HepG2 (cell line): ENCODE measurements at regions not wholly inside any gene's neighbourhood (a gene's known extent, or its start where the extent isn't known, plus 50 kb on each side); places are given as distances from the start of the nearest gene placed in this dataset.

Experiments
- ATAC-seq: fragments of 200-7000 bp; cut with Tn5 transposase; 3 replicates; pipeline ENCODE4 v1.9.1; 2020; ENCODE audit warnings: mild to moderate bottlenecking, moderate library complexity
- BruUV-seq: library from RNA; stranded (reverse); fragments of 400-500 nt; replicated peaks from 2 replicates; lab custom pipeline; 2021; lab: Mats Ljungman, UMichigan
- CTCF ChIA-PET: fragments of 300-600 bp; formaldehyde crosslinking; extraction: SDS; loops from one replicate; lab custom pipeline; 2021; ENCODE audit warnings: low total read pairs, inconsistent platforms, low intra/inter-chr PET ratio; lab: Yijun Ruan, JAX
- POLR2A ChIA-PET: fragments of 350-600 bp; sonication (Branson Sonifier 250); formaldehyde crosslinking; loops from one replicate; lab custom pipeline; 2020; ENCODE audit warnings: antibody characterized with exemption, inconsistent platforms; lab: Yijun Ruan, JAX
- DNase-seq: peaks from one replicate; pipeline ENCODE4 v3.0.0-alpha.2; 2015; ENCODE audit warnings: low spot score
- FAIRE-seq: peaks from 3 replicates; lab custom pipeline; 2011; peaks lifted over from hg19 to GRCh38; lab: Jason Lieb, UNC
- H2AFZ ChIP-seq: one replicate; pipeline ENCODE4 v1.6.1; 2011; ENCODE audit warnings: low read length, inconsistent platforms
- H3K27ac ChIP-seq: fragments of 300-600 bp; 3 replicates; pipeline ENCODE4 v1.8.0; 2011; ENCODE audit warnings: mixed run types, mild to moderate bottlenecking, mixed read lengths, low read length, inconsistent platforms; ENCODE audit not compliant: insufficient read depth; ENCODE audit errors: extremely low read length
- H3K27me3 ChIP-seq, 2 experiments: fragments of 200-600 bp in 1 of 2; 2 replicates in 1 of 2; 3 replicates in 1 of 2; pipeline versions ENCODE4 v1.6.0 to v1.8.0; 2011; ENCODE audit warnings: low read length in 2 of 2, mild to moderate bottlenecking in 2 of 2, moderate library complexity in 2 of 2, inconsistent platforms in 1 of 2; ENCODE audit not compliant: insufficient read depth in 2 of 2, control insufficient read depth in 1 of 2
- H3K36me3 ChIP-seq, 2 experiments: fragments of 200-600 bp in 1 of 2; replicated peaks in 1 of 2; 2 replicates in 1 of 2; 3 replicates in 1 of 2; pipeline versions ENCODE4 v1.5.1 to v1.8.0; 2011; ENCODE audit warnings: low read length in 2 of 2, inconsistent platforms in 1 of 2; ENCODE audit not compliant: insufficient read depth in 2 of 2, control insufficient read depth in 1 of 2
- H3K4me1 ChIP-seq: 2 replicates; pipeline ENCODE4 v1.5.1; 2012; ENCODE audit warnings: low read length, inconsistent platforms; ENCODE audit not compliant: insufficient read depth
- H3K4me2 ChIP-seq: 2 replicates; pipeline ENCODE4 v1.6.0; 2011; ENCODE audit warnings: low read depth, low read length, inconsistent platforms
- H3K4me3 ChIP-seq, 3 experiments: fragments of 200-600 bp in 1 of 3; sonication (generic), shearing (Covaris generic) in 1 of 3; replicated peaks in 1 of 3; 2 replicates each; pipeline ENCODE4 v1.5.1; 2011 to 2016; ENCODE audit warnings: low read length in 3 of 3, inconsistent platforms in 2 of 3, low read depth in 2 of 3, mild to moderate bottlenecking in 2 of 3, control low read depth in 1 of 3, mixed read lengths in 1 of 3; ENCODE audit not compliant: insufficient read depth in 1 of 3
- H3K79me2 ChIP-seq: one replicate; pipeline ENCODE4 v1.6.1; 2011; ENCODE audit warnings: low read length, inconsistent platforms; ENCODE audit not compliant: insufficient read depth
- H3K9ac ChIP-seq: 2 replicates; pipeline ENCODE4 v1.6.0; 2011; ENCODE audit warnings: mild to moderate bottlenecking, low read depth, low read length, inconsistent platforms; ENCODE audit not compliant: insufficient read depth
- H3K9me3 ChIP-seq: 2 replicates; pipeline ENCODE4 v1.5.1; 2012; ENCODE audit warnings: mild to moderate bottlenecking, low read length
- H4K20me1 ChIP-seq: 2 replicates; pipeline ENCODE4 v1.6.0; 2011; ENCODE audit warnings: inconsistent platforms, mild to moderate bottlenecking, low read length, moderate library complexity; ENCODE audit not compliant: insufficient read depth
- ATF7 ChIP-seq, 2 experiments: fragments of 450-650 bp in 1 of 2; sonication (generic) in 1 of 2; formaldehyde crosslinking in 1 of 2; IDR thresholded peaks; 2 replicates each; pipeline versions ENCODE4 v1.4.0 to v1.6.1; 2016 to 2020; ENCODE audit warnings: antibody characterized with exemption in 1 of 2, mild to moderate bottlenecking in 1 of 2, missing genetic modification reagents in 1 of 2
- HOMEZ ChIP-seq: IDR thresholded peaks from 2 replicates; pipeline ENCODE4 v1.6.1; 2016; ENCODE audit warnings: low read depth
- MAFF ChIP-seq: IDR thresholded peaks from 2 replicates; pipeline ENCODE4 v1.6.1; 2011; ENCODE audit warnings: low read depth, low read length, improper control_type of control experiment
- MAFK ChIP-seq, 2 experiments: IDR thresholded peaks in 1 of 2; conservative IDR thresholded peaks in 1 of 2; 2 replicates each; pipeline ENCODE4 v1.6.1; 2011; ENCODE audit warnings: improper control_type of control experiment in 2 of 2, low read length in 2 of 2
- NFYC ChIP-seq: IDR thresholded peaks from 2 replicates; pipeline ENCODE4 v1.6.1; 2016; ENCODE audit warnings: missing genetic modification reagents, missing compliant biosample characterization
- SNAPC5 ChIP-seq: sonication (generic); formaldehyde crosslinking; IDR thresholded peaks from 2 replicates; pipeline ENCODE4 v1.8.1; 2023; ENCODE audit warnings: mild to moderate bottlenecking, missing genetic modification reagents, borderline replicate concordance
- ZKSCAN8 ChIP-seq: IDR thresholded peaks from 2 replicates; pipeline ENCODE4 v1.6.1; 2016; ENCODE audit warnings: borderline replicate concordance, missing genetic modification reagents, missing compliant biosample characterization
- ZNF235 ChIP-seq: sonication (generic); formaldehyde crosslinking; IDR thresholded peaks from 2 replicates; pipeline ENCODE4 v1.8.1; 2023; ENCODE audit warnings: mild to moderate bottlenecking, missing genetic modification reagents, borderline replicate concordance
- ZNF788 ChIP-seq: sonication (generic); formaldehyde crosslinking; IDR thresholded peaks from 2 replicates; pipeline ENCODE4 v1.5.0; 2020; ENCODE audit warnings: mild to moderate bottlenecking, missing genetic modification reagents, borderline replicate concordance
- WGBS: methylation state at CpG from one replicate; pipeline ENCODE4 v1.1.6; 2017; ENCODE audit warnings: low lambda C conversion rate; 5-methylcytosine and 5-hydroxymethylcytosine counted together
- in situ Hi-C: cut with HindIII; loops from 2 replicates; pipeline ENCODE4 v1.10.0; 2017; ENCODE audit warnings: low pct_unique_long_range_greater_than_20kb; ENCODE audit not compliant: extremely low pct_ligation_motif_present
- intact Hi-C: fragments of 100-400 bp; cut with micrococcal nuclease; formaldehyde crosslinking; loops from one replicate; pipeline ENCODE4 v1.10.0; 2022; ENCODE audit not compliant: unreplicated experiment

- TF ChIP-seq SNAPC5 (CRISPR knock-in tag) (no peak), MAFK (conservative IDR thresholded peaks at IDR 0.05 in 1 of 2, IDR thresholded peaks at IDR 0.05 in 1 of 2; ENCODE audit: low read length in 2 of 2) (no peak), NFYC (CRISPR knock-in tag) (no peak), HOMEZ (no peak), ZNF235 (CRISPR knock-in tag) (no peak), ATF7 (IDR thresholded peaks at IDR 0.05) (no peak), ATF7 (CRISPR knock-in tag; IDR thresholded peaks at IDR 0.05) (no peak), MAFF (no peak)
Observed at GRCh38 chr4:14025891-14026290, 398.4 kb upstream of the BOD1L1 start (continued).

GRCh38 chr4:14028862-14029261 lies 401.3 kb upstream of the BOD1L1 start:
- Histone ChIP-seq H3K27ac (no peak overlapping the region), H2AFZ (no peak overlapping the region), H3K4me1 (no peaks in the 10 kb centered on the region), H3K9ac (no peak overlapping the region), H3K9me3 (peaks cover 91% of the 10 kb centered on the region), H3K27me3 (no peaks in the 10 kb centered on the region; a peak in 1 of 5 replicates), H3K4me3 (no peak overlapping the region), H4K20me1 (no peaks in the 10 kb centered on the region), H3K79me2 (no peaks in the 10 kb centered on the region), H3K36me3 (no peaks in the 10 kb centered on the region), H3K4me2 (no peak overlapping the region)
- POLR2A ChIA-PET: no interaction called here
- TF ChIP-seq ZNF788 (CRISPR knock-in tag) (no peak), ZKSCAN8 (CRISPR knock-in tag) (no peak)
- intact Hi-C loops (no loop called here), in situ Hi-C loops (no loop called here)
- DNase-seq (no peak), FAIRE-seq (no peak), ATAC-seq (no peak)
- CTCF ChIA-PET: no interaction called here
- BruUV-seq: no TSS peak
- WGBS: 27% methylated on average over 11 of the region's 11 CpGs
